GM19324 (cell line): ENCODE measurements at regions not wholly inside any gene's neighbourhood (a gene's known extent, or its start where the extent isn't known, plus 50 kb on each side); places are given as distances from the start of the nearest gene placed in this dataset.

ENCODE experiments used
- ATAC-seq: cut with Tn5 transposase; IDR thresholded peaks from one replicate; pipeline ENCODE4 v1.9.1; 2021; ENCODE audit warnings: mild to moderate bottlenecking, moderate library complexity; ENCODE audit not compliant: unreplicated experiment, low FRiP score

GRCh38 chr2:64846177-64846576 is 143.0 kb upstream of the SLC1A4 start:
- ATAC-seq: no peak

GRCh38 chr2:64847930-64848329 is 141.3 kb upstream of the SLC1A4 start:
- no peak for ATAC-seq

- no peak for ATAC-seq
Observed at GRCh38 chr2:64848363-64848762, 140.8 kb upstream of the SLC1A4 start.

GRCh38 chr2:64848945-64849344 is 140.3 kb upstream of the SLC1A4 start:
- no peak for ATAC-seq

- ATAC-seq: no peak
Observed at GRCh38 chr2:64850642-64851041, 138.6 kb upstream of the SLC1A4 start.

DNA sequence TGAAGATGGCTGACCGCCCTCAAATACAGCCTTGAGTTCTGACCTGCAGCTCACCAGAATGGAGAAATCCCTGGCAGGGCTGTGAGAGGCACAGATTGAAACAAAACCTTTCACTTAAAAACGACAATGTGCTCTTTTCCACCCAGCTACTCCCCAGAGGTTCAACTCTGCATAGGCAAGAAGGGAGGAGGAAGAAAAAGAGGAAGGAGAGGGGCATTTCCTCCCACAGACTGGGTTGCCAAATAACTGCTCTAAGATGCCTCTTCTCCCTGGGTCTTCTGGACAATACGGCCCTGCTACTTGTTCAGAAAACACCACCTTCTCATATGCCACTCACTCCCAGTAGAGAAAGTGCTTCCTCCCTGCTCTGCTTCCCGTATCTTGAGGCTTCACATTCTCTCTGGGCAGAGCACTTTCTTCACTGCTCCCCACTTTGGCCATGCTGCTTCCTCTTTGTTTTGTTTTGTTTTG is 136.4 kb upstream of the SLC1A4 start:
- no peak for ATAC-seq

GRCh38 chr2:64853306-64853705 is 135.9 kb upstream of the SLC1A4 start:
- ATAC-seq: no peak

- no peak for ATAC-seq
Observed at GRCh38 chr2:64853894-64854293, 135.3 kb upstream of the SLC1A4 start.

DNA sequence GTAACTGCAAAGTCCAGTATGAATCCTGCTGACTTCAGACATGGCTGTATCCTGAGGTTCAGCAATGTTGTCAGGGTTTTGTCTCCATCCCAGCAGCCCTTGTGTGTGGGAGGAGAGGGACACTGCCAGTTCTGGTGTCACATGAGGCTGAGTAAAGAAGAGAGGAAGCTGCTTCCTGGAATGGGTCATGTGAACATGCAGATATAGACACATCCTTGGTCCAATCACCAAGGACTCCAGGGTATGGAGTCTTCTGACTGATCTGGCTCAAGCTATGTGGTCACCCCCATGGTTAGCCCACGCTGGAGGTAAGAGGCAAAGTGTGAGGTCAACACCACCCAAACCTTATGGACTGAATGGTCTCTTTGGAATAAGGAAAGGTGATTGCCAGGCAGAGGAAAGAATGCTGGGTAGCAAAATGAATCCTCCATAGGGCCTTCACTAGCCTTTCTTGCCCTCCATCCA is 134.4 kb upstream of the SLC1A4 start:
- no peak for ATAC-seq

GRCh38 chr2:64857581-64858471 is 131.4 kb upstream of the SLC1A4 start:
- no peak for ATAC-seq

DNA sequence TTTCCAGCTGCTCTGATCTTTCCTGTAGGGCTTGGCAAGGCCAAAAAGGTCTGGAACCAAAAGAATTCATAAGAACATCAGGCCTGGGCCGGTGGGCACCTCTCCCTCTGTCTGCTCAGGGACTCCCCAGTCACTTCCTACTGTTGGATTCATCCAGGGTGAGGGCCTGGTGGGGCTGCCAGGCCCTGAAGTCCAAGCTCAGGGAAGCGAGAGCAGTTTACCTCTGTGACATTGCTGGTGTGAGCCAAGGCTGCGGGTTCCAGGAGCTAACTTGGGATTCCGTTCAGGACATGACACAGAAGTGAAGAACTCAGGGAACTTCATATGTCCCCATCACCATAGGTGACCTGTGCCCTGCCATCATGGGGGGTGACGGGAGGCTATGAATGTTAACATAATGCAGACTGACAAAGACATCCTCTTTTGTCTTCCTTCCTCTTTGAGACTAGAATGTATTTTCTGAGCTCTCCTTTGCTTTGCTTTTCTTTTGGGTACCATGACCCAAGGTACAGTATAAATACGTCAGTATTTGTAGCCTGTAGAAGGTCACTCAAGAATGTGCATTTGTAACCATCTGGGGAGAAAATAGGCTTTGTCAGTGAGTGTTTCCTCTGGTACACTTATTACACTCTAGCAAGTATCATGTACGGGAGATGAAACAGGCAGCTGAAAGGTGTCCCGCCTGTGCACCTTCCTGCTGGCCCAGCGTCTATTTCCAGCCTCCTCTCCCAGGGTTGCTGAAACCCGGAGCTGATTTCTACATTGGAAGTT is 130.5 kb upstream of the SLC1A4 start:
- ATAC-seq: no peak

DNA sequence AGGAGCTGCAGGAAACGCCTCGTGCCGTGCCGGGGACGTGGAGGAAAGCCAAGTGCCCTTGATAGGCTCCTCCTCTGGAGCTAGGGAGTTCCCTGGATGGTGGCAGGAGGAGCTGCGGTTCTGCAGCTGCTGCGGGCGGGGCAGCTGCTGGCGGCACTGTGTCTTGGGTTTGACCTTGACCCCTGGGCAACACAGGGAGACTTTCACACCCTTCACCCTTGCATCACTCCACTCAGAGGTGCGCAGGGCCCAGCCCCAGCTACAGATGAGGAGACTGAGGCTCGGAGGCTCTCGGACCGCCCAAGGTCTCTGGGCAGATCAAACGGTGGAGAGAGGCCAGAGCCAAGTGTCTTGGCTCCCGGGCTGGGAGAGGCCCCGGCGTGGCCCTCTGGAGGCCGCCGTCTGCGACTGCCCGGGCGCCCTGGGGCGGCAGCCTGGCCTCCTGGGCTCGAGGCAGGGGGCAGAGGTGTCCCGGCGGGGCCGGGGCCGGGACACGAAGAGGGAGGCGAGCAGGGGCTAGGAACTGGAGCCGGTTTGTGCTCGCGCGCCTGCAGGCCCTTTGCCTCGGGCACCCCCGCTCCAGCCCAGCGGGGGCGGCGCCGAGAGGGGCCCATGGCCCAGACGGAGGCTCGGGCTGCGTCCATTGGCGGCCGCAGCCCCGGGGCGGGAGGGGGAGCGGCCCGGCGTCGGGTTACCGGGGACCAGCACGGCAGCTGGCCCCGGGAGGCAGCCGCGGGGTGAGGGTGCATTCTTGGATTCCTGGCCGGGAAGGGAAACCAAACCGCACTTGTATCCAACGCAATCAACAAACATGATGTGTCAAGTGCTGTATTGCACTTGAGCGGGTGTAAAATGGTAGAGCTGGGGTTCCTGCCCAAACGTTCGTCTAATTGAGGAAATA is 129.6 kb upstream of the SLC1A4 start:
- ATAC-seq: no peak

- no peak for ATAC-seq
Observed at GRCh38 chr2:64860276-64860885, 128.8 kb upstream of the SLC1A4 start.

DNA sequence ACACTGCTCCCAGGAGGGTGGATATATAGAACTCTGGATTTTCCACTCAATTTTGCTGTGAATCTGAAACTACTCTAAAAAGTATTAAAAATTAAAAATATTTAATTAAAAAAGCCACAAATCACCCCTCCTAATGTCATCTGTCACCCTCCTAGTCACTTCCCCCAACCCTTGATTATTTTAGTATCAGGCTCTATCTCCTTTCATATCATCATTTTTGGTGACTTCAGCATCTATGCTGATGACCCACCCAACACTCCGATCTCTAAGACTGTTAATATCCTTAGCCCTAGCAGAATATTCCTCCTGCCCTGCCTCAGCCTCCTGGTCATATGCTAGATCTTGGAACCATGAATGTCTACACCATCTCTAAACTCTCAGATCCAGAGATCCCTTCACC is 128.3 kb upstream of the SLC1A4 start:
- no peak for ATAC-seq

GRCh38 chr2:64861452-64862397 is 127.5 kb upstream of the SLC1A4 start:
- ATAC-seq: no peak

GRCh38 chr2:64862623-64863022 is 126.6 kb upstream of the SLC1A4 start:
- ATAC-seq: no peak

GRCh38 chr2:64863097-64863820 is 125.9 kb upstream of the SLC1A4 start:
- no peak for ATAC-seq

GRCh38 chr2:64865073-64865830 is 123.9 kb upstream of the SLC1A4 start:
- peak; percentile 64 for ATAC-seq
